ENCODE measurements at regions not wholly inside any gene's neighbourhood (a gene's known extent, or its start where the extent isn't known, plus 50 kb on each side); places are given as distances from the start of the nearest gene placed in this dataset.

DNA sequence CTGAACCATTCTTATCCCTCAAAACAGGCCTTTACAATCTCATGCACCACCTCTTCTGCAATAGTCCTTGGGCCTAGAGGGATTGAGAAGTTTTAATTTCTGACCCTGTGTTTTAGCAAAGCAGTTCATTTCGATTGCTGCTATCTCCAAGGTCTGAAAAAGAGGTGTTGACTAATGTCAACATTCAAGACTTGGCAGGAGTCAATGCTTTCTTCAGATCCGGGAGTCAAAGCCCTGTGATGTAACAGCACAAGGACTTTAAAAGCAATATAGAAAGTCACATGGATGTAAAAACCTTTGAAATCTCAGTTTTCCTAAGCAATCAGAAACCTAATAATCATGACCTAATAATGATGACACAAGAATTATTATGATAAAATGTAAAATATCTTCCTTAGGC lies 133.8 kb downstream of the ADAM29 start:
- DNase-seq (ENCODE audit: low spot score), result no peak
- TF ChIP-seq, protein P1, sequence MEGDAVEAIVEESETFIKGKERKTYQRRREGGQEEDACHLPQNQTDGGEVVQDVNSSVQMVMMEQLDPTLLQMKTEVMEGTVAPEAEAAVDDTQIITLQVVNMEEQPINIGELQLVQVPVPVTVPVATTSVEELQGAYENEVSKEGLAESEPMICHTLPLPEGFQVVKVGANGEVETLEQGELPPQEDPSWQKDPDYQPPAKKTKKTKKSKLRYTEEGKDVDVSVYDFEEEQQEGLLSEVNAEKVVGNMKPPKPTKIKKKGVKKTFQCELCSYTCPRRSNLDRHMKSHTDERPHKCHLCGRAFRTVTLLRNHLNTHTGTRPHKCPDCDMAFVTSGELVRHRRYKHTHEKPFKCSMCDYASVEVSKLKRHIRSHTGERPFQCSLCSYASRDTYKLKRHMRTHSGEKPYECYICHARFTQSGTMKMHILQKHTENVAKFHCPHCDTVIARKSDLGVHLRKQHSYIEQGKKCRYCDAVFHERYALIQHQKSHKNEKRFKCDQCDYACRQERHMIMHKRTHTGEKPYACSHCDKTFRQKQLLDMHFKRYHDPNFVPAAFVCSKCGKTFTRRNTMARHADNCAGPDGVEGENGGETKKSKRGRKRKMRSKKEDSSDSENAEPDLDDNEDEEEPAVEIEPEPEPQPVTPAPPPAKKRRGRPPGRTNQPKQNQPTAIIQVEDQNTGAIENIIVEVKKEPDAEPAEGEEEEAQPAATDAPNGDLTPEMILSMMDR (IDR thresholded peaks at IDR 0.05; ENCODE audit: borderline replicate concordance, control extremely low read depth, extremely low read depth, insufficient read depth, missing control alignments), result no peak
- in situ Hi-C loops (cut with MboI; ENCODE audit: low sequenced_read_pairs, unreplicated experiment), result no loop called here

DNA sequence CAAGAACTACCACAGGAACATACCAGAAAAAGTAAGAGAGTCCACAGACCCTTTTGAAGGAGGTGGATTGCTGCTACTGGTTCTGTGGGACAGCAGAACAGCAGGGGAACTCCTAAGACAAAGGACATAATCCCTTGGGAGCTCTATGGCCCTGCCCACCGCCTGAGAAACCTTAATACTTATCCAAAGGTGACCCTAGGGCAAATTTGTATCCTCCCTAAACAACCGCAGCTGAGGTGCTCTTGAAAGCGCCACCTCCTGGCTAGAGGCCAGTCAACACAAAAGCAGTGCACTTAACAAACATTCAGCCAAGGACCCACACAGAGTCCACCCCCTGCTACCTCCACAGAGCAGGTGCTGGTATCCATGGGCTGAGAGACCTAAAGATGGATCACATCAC lies 136.8 kb downstream of the ADAM29 start:
- no peak for DNase-seq (ENCODE audit: low spot score)
- TF ChIP-seq, protein P1 (IDR thresholded peaks at IDR 0.05; ENCODE audit: borderline replicate concordance, control extremely low read depth, extremely low read depth, insufficient read depth, missing control alignments), result peak; percentile 20
- in situ Hi-C loops (cut with MboI; ENCODE audit: low sequenced_read_pairs, unreplicated experiment), result no loop called here

DNA sequence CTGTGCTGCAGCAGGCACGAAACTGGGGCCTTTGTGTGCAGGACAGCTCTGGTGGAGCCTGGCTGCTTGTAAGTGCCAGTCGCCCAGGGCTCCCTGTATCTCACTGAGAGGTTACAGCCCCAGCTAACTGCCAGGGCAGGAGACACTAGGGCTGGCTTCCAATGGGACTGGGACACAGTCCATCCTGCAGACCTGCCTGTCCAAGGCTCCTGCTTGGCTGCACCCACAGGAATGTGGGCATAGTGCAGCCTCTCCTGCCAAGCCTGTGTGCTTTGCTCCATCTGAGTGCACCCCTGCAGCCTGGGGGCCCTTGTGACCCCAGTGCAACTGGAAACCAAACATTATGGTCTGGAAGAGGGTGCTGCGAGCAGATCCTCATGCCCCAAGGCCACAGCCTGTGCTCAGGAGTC lies 144.0 kb downstream of the ADAM29 start:
- in situ Hi-C loops (cut with MboI; ENCODE audit: low sequenced_read_pairs, unreplicated experiment), result no loop called here
- DNase-seq (ENCODE audit: low spot score), result no peak
- TF ChIP-seq, protein P1 (IDR thresholded peaks at IDR 0.05; ENCODE audit: borderline replicate concordance, control extremely low read depth, extremely low read depth, insufficient read depth, missing control alignments), result no peak

DNA sequence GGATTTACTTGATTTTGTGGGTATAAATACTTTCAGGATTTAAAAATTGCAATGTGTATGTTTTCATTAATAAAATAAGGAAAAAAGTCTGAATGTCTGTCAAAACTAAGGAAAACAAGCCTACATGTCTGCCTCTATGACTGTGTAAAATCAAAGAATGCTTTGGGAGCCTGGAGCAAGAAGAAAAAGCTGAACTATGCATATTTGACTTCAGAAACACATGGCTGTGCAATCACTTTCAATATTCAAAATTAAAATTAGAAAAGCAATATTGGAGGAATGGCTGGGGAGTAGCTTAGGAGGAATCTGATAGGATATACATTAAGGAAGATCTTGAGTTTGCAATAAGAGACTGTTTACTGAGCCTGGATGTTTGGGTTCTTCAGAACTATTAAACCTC lies 147.1 kb downstream of the ADAM29 start:
- in situ Hi-C loops (cut with MboI; ENCODE audit: low sequenced_read_pairs, unreplicated experiment), result no loop called here
- TF ChIP-seq, protein P1 (IDR thresholded peaks at IDR 0.05; ENCODE audit: borderline replicate concordance, control extremely low read depth, extremely low read depth, insufficient read depth, missing control alignments), result no peak
- DNase-seq (ENCODE audit: low spot score), result no peak

DNA sequence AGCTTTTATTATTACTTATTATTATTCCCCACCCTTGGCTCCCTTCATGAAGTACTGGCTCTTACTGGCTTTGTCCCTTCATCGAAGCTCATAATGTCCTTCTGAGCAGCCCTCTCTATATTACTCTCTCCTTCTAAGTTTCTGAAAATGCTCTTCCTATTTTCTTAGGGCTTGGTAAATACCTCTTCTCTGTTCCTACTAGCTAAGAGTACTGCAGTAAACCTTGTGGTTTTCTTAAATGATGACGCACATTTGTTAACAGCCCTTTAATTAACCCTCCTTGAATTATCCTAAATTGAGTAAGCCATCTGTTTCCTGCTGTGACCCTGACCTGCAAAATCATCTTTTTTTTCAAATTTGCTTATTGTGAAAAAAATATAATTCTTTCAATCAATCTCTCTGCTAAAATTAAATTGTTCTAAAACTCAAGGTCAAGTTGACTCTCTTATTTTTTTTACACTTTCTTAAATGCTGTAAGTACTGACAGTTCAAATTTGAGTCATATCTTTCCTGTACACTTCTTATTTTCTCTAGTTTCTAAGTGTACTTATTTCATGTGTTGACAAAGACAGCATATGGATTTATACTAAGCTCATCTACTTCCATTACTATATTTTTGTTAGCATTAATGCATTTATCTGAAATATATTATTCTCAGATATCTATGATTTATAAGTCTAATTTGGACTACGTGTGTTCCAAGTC lies 148.9 kb downstream of the ADAM29 start:
- in situ Hi-C loops (cut with MboI; ENCODE audit: low sequenced_read_pairs, unreplicated experiment), result no loop called here
- TF ChIP-seq, protein P1 (IDR thresholded peaks at IDR 0.05; ENCODE audit: borderline replicate concordance, control extremely low read depth, extremely low read depth, insufficient read depth, missing control alignments), result no peak
- DNase-seq (ENCODE audit: low spot score), result no peak

DNA sequence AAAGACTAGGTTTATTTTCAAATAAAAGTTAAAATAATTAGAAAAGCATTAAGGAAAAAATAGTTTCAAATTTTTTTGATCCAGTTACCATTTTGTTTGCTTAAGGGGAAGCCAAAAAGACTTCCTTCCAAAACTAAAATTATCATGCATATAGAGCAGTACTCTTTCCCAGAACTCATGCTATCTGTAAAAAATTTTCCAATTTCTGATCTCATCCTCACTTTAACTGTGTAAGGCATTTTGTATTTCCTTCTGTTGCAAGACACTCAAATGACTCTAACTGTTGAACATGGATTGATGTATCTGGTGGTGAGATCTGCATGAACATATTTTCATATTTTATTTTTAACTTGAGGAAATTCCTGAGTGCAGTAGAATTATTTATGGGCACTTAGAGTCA lies 150.1 kb downstream of the ADAM29 start:
- DNase-seq (ENCODE audit: low spot score), result no peak
- TF ChIP-seq, protein P1 (IDR thresholded peaks at IDR 0.05; ENCODE audit: borderline replicate concordance, control extremely low read depth, extremely low read depth, insufficient read depth, missing control alignments), result no peak
- in situ Hi-C loops (cut with MboI; ENCODE audit: low sequenced_read_pairs, unreplicated experiment), result no loop called here
